Limb (tissue), 2 donors: ENCODE measurements at regions not wholly inside any gene's neighbourhood (a gene's known extent, or its start where the extent isn't known, plus 50 kb on each side); places are given as distances from the start of the nearest gene placed in this dataset.

Experiments
- DNase-seq, 2 donors: peaks; one replicate each; pipeline ENCODE4 v3.0.0-alpha.2; 2016; ENCODE audit errors: extremely low spot score in 2 of 2

DNA sequence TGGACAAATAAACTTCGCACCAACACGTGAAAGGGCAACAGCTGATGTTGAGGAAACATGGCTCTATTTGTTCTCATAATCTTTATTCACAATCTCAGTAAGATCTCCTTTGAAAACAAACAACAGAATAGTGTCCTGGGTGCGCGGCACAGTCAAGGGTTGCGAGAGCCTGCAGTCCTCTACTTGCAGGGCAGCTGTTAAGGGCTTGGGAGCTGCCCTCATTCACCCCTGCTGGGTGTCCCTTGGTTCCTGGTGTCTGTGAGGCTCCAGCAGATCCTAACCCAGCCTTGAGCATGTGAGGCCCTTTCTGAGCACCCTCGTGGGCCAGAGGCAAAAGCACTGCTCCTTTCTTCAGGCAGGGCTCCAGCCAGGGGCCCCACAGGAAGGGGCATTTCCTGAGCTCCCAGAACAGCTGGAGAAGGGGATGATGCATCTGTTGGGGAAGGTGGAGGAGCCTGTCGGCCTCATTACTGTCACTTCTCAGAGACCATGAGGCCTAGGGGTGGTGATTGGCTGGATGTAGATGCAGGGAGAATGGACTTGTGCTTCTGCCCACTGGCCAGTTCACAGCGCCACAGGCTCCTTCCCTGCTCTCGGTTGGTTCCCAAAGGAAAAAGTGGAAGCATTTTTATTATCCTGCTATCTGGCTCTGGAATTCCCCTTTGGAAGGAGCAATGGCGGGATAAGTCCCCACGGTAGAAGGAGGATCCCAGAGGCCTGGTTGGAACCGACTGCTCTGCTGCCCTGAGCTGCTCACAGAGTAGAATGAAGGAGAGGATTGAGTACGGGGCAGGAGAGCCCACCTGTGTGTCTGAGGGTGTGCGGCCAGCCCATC lies 51.9 kb upstream of the KLF13 start:
- peak in 1 of 2 donors; percentile 29 for DNase-seq

DNA sequence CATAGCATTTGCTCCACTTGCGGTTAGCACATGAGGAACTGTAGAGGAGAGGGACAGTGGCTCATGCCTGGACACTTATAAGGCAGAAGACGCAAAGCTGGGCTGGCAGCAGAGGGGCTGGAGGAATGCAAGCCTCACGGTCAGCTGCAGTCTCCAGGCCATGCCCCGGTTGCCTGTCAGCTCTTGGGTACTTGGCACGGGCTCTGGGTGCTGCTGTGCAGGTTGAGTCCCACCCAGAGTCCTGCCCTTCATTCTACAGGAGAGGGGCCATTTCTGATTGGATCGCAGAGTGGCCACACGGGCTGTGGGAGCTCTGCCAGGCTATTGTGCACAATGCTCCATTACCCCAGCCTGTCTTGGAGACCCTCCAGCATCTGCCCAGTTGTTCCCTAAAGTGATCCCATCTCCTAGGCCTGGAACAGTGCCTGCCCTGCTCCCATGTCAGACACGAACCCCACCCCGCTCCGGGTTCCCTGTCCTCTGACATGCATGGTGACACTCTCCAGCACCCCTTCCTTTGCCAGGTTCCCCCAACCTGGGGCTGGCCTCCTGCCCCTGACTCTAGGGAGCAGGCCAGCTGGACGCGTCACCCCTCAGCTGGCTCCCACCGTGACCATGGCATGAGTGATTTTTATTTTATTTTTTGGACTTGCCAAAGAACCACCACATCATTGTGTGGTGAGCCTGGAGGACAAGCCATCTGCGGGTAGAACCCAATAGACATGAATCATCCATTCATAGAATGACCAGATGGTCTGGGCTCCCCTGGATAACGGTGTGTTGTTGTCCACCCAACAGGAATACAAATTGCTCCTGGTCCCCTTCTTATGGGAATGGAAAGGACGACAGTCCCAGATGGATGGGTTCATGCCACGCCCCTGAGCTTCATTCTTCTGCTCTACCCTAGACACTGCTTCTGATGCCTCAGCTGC lies 51.0 kb upstream of the KLF13 start:
- peak in 1 of 2 donors; percentile 26 for DNase-seq

DNA sequence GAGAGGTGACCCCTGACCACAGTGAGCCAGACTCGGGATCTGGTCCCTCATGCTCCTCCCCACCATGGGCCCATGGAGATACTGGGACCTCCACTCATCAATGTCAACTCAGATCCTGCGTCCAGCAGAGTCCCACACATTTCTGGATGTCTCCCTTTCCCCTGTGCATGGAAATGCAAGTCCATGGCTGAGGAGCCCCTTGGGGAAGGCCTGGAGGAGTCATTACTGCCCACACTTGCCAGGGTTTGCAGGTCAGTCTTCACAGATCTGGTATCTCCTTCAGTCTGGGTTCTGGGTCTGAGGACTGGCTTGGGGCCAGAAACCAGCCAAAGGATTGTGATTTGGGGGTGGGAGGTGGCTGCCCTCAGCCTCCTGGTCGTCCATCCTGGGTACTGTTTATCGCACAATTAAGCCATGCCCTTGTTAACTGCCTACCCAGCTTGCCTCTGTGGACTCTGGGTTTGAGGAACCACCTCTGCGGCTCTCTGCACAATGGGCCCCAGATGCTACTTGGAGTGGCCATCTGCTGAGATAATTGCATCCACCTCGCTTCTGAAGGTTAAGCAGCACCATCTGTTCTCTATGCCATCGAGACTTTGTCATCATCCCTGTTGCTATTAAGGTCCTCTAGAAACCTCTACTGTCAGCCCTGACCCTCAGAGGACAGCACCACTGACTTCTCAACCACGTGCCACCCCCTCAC lies 49.9 kb upstream of the KLF13 start:
- no peak for DNase-seq
